ENCODE measurements at regions not wholly inside any gene's neighbourhood (a gene's known extent, or its start where the extent isn't known, plus 50 kb on each side); places are given as distances from the start of the nearest gene placed in this dataset.

DNA sequence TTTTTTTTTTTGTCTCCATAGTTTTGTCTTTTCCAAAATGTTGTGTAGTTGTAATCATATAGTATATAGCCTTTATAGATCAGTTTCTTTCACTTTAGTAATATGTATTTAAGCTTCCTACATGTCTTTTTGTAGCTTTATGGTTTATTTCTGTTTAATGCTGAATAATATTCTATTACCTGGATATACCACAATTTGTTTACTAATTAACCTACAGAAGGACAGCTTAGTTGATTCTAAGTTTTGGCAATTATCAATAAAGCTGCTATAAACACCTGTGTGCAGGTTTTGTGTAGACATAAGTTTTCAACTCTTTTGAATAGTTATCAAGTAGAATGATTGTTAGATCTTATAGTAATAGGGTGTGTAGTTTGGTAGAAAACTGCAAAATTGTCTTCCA, 130.3 kb upstream of the CARD18 start:
- TF ChIP-seq, protein P1, sequence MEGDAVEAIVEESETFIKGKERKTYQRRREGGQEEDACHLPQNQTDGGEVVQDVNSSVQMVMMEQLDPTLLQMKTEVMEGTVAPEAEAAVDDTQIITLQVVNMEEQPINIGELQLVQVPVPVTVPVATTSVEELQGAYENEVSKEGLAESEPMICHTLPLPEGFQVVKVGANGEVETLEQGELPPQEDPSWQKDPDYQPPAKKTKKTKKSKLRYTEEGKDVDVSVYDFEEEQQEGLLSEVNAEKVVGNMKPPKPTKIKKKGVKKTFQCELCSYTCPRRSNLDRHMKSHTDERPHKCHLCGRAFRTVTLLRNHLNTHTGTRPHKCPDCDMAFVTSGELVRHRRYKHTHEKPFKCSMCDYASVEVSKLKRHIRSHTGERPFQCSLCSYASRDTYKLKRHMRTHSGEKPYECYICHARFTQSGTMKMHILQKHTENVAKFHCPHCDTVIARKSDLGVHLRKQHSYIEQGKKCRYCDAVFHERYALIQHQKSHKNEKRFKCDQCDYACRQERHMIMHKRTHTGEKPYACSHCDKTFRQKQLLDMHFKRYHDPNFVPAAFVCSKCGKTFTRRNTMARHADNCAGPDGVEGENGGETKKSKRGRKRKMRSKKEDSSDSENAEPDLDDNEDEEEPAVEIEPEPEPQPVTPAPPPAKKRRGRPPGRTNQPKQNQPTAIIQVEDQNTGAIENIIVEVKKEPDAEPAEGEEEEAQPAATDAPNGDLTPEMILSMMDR (IDR thresholded peaks at IDR 0.05): no peak
- no peak for TF ChIP-seq EZH2 (IDR thresholded peaks at IDR 0.05; ENCODE audit: borderline replicate concordance, insufficient read depth, low read depth, low read length, poor library complexity, severe bottlenecking)

All from B cell (primary cell).